ENCODE measurements at regions not wholly inside any gene's neighbourhood (a gene's known extent, or its start where the extent isn't known, plus 50 kb on each side); places are given as distances from the start of the nearest gene placed in this dataset.

- TF ChIP-seq YY1 (IDR thresholded peaks at IDR 0.05; ENCODE audit: extremely low read depth, insufficient replicate concordance, low read depth, low read length): no peak
- no peak for TF ChIP-seq EGR1 (IDR thresholded peaks at IDR 0.05; ENCODE audit: low read depth)
- no peak for TF ChIP-seq SRF (IDR thresholded peaks at IDR 0.05; ENCODE audit: low read depth)
- TF ChIP-seq ZFX (IDR thresholded peaks at IDR 0.05): no peak
- no peak for TF ChIP-seq ZNF274 (IDR thresholded peaks at IDR 0.05; ENCODE audit: low read depth, low read length)
- TF ChIP-seq POLR2AphosphoS5 (IDR thresholded peaks at IDR 0.05; ENCODE audit: low read depth, low read length): no peak
- no peak for TF ChIP-seq RAD21 (IDR thresholded peaks at IDR 0.05; ENCODE audit: low read depth)
- no peak for TF ChIP-seq FOSL1 (IDR thresholded peaks at IDR 0.05; ENCODE audit: low read depth)
Observed at GRCh38 chr1:34657849-34658248, 97.0 kb upstream of the GJB5 start (continued).

GRCh38 chr1:34663031-34663430 lies 91.8 kb upstream of the GJB5 start:
- H3K36me3 ChIP-seq (ENCODE audit: control insufficient read depth in 1 of 2, insufficient read depth in 2 of 2, low read length in 2 of 2): no peaks in the 10 kb centered on the region
- no peaks in the 10 kb centered on the region for H4K20me1 ChIP-seq (ENCODE audit: insufficient read depth)
- H3K4me2 ChIP-seq (ENCODE audit: low read length): no peak overlapping the region
- no peak overlapping the region for H3K4me3 ChIP-seq (replicated peaks in 1 of 2; ENCODE audit: low read depth in 1 of 2, low read length in 2 of 2)
- TF ChIP-seq CBX3 (IDR thresholded peaks at IDR 0.05; ENCODE audit: low read depth) (no peak), POLR2A (IDR thresholded peaks at IDR 0.05; ENCODE audit: borderline replicate concordance, extremely low read depth, insufficient read depth, insufficient read length) (no peak), RAD21 (IDR thresholded peaks at IDR 0.05; ENCODE audit: low read depth) (no peak), CTCF (IDR thresholded peaks at IDR 0.05 in 2 of 3, conservative IDR thresholded peaks at IDR 0.05 in 1 of 3; ENCODE audit: borderline replicate concordance in 1 of 3, insufficient read depth in 1 of 3, low read depth in 2 of 3, low read length in 2 of 3) (no peak), REST (IDR thresholded peaks at IDR 0.05; ENCODE audit: low read depth) (no peak)
- H2AFZ ChIP-seq (ENCODE audit: low read depth, low read length, poor library complexity, severe bottlenecking): no peak overlapping the region
- no peak overlapping the region for H3K9ac ChIP-seq (ENCODE audit: low read length)
- no peaks in the 10 kb centered on the region for H3K9me3 ChIP-seq (ENCODE audit: control insufficient read depth in 1 of 2, insufficient read depth in 1 of 2, low read depth in 1 of 2, low read length in 2 of 2)
- RAD21 ChIA-PET (ENCODE audit: low non-redundant PET in 1 of 2, low total read pairs in 2 of 2, uncharacterized antibody in 2 of 2, unreplicated experiment in 2 of 2): no interaction called here
- H3K27ac ChIP-seq (ENCODE audit: low read depth, low read length): no peak overlapping the region
- BruUV-seq (replicated peaks): no TSS peak
- H3K27me3 ChIP-seq (ENCODE audit: insufficient read depth, low read length): peaks cover 6% of the 10 kb centered on the region; the same call in 1 of the 2 replicates
- DNase-seq (ENCODE audit: low read depth, low spot score): no peak
- H3K9me2 ChIP-seq (ENCODE audit: insufficient read depth): no peaks in the 10 kb centered on the region
- CTCF ChIA-PET: interaction anchor here (0.7 kb wide), 1 partner anchor 801 kb away, joined by 3 read pairs; no protein-coding TSS in a partner anchor
- intact Hi-C loops (cut with micrococcal nuclease): no loop called here
- no peak for ATAC-seq
- H3K4me1 ChIP-seq (ENCODE audit: control insufficient read depth in 1 of 2, insufficient read depth in 2 of 2, low read length in 2 of 2): no peaks in the 10 kb centered on the region
- H3K79me2 ChIP-seq (ENCODE audit: insufficient read depth, low read length): no peaks in the 10 kb centered on the region
- POLR2A ChIA-PET: no interaction called here

Data from HCT116 (cell line).